ENCODE measurements at regions not wholly inside any gene's neighbourhood (a gene's known extent, or its start where the extent isn't known, plus 50 kb on each side); places are given as distances from the start of the nearest gene placed in this dataset.
"Not testable (repeated sequence)": the region's sequence is repeated elsewhere in the genome, so short reads cannot be mapped to it uniquely, and the experiment has no call there.

DNA sequence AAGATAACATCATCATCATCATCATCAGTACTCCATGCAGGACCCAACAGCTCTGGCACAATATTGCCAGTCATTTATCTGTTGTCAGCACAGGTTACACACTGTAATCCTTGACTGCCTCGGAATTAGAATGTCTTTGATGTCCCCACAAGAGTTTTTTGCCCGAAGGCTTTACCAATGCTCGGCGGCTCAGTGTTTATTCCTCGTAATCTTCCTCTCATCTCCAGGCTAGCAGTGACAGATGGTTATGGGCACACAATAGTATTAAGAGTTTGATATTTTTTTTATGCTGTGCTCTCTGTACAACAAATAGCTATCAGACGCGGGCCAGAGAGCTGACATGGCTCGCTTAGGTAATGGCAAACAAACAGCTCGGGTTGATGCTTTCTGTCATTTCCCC is 515.2 kb downstream of the ZEB2 start:
- Histone ChIP-seq H3K9me3 (no peaks in the 10 kb centered on the region), H3K36me3 (no peaks in the 10 kb centered on the region), H3K4me1 (no peaks in the 10 kb centered on the region), H3K27ac (no peak overlapping the region), H3K4me3 (no peak overlapping the region), H3K27me3 (no peaks in the 10 kb centered on the region)
- DNase-seq (ENCODE audit: low spot score) = no peak
- TF ChIP-seq CTCF (IDR thresholded peaks at IDR 0.05) = no peak

GRCh38 chr2:144003460-144004075 is 516.4 kb downstream of the ZEB2 start:
- Histone ChIP-seq H3K27ac (no peak overlapping the region), H3K27me3 (no peaks in the 10 kb centered on the region), H3K36me3 (no peaks in the 10 kb centered on the region), H3K4me1 (no peaks in the 10 kb centered on the region), H3K9me3 (no peaks in the 10 kb centered on the region), H3K4me3 (no peak overlapping the region)
- no peak for TF ChIP-seq CTCF (IDR thresholded peaks at IDR 0.05)
- DNase-seq (ENCODE audit: low spot score) = no peak

- no peaks in the 10 kb centered on the region for H3K4me1 ChIP-seq
- no peaks in the 10 kb centered on the region for H3K36me3 ChIP-seq
- DNase-seq (ENCODE audit: low spot score) = no peak
- no peak for TF ChIP-seq CTCF (IDR thresholded peaks at IDR 0.05)
- H3K27me3 ChIP-seq = no peaks in the 10 kb centered on the region
- H3K9me3 ChIP-seq = no peaks in the 10 kb centered on the region
- H3K27ac ChIP-seq = no peak overlapping the region
- H3K4me3 ChIP-seq = no peak overlapping the region
Measured at GRCh38 chr2:143996974-143997373, 522.9 kb downstream of the ZEB2 start.

DNA sequence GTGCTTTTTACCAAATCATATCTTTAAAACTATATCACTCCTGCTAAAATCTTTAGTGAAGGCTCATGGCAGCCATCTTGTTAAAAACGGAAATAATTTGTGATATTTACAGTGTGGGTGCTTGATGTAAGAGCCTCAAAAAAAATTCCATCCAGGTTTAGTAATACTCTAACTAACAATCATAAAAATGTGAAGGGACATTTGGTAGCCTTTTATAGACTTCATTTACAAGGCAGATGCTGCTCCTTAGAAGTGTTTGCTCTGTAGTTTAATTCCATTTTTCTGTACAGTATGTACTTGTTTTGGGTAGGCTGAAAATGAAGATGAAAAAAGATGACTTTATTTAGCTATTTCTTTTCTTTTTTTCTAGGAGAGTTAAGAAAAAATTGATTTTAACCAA is 525.0 kb downstream of the ZEB2 start:
- H3K4me1 ChIP-seq = no peaks in the 10 kb centered on the region
- no peaks in the 10 kb centered on the region for H3K9me3 ChIP-seq
- H3K36me3 ChIP-seq = no peaks in the 10 kb centered on the region
- TF ChIP-seq CTCF (IDR thresholded peaks at IDR 0.05) = no peak
- no peak for DNase-seq (ENCODE audit: low spot score)
- H3K4me3 ChIP-seq = no peak overlapping the region
- H3K27me3 ChIP-seq = no peaks in the 10 kb centered on the region
- no peak overlapping the region for H3K27ac ChIP-seq

DNA sequence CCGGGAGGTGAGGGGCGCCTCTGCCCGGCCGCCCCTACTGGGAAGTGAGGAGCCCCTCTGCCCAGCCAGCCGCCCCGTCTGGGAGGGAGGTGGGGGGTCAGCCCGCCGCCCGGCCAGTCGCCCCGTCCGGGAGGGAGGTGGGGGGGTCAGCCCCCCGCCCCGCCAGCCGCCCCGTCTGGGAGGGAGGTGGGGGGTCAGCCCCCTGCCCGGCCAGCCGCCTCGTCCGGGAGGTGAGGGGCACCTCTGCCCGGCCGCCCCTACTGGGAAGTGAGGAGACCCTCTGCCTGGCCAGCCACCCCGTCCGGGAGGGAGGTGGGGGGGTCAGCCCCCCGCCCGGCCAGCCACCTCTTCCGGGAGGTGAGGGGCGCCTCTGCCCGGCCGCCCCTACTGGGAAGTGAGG is 528.3 kb downstream of the ZEB2 start:
- H3K27me3 ChIP-seq; H3K36me3 ChIP-seq; DNase-seq (ENCODE audit: low spot score); H3K4me1 ChIP-seq; H3K9me3 ChIP-seq; H3K4me3 ChIP-seq; H3K27ac ChIP-seq: not testable (repeated sequence)

DNA sequence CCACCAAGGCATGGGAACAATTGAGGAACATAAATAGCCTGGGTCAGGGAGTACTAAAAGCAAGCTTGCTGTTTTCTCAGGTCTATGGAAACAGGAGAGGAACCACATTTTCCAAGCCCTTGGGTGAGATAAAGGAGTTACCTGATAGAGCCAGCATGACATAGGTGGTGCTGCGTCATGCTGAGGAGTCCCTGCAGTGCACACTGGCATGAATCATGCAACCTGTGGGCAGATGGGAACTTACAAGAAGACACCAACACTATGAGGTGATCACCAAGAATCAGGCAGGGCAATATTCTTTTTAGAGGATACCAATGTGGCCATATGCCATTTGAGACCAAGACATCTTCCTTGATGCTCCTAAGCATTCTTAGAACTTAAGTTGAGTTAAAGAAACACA is 531.8 kb downstream of the ZEB2 start:
- no peak for DNase-seq (ENCODE audit: low spot score)
- H3K27me3 ChIP-seq = no peaks in the 10 kb centered on the region
- no peaks in the 10 kb centered on the region for H3K4me1 ChIP-seq
- H3K36me3 ChIP-seq = no peaks in the 10 kb centered on the region
- H3K27ac ChIP-seq = no peak overlapping the region
- H3K9me3 ChIP-seq = no peaks in the 10 kb centered on the region
- H3K4me3 ChIP-seq = no peak overlapping the region
- TF ChIP-seq CTCF (IDR thresholded peaks at IDR 0.05) = no peak
